ENCODE measurements at regions not wholly inside any gene's neighbourhood (a gene's known extent, or its start where the extent isn't known, plus 50 kb on each side); places are given as distances from the start of the nearest gene placed in this dataset.

DNA sequence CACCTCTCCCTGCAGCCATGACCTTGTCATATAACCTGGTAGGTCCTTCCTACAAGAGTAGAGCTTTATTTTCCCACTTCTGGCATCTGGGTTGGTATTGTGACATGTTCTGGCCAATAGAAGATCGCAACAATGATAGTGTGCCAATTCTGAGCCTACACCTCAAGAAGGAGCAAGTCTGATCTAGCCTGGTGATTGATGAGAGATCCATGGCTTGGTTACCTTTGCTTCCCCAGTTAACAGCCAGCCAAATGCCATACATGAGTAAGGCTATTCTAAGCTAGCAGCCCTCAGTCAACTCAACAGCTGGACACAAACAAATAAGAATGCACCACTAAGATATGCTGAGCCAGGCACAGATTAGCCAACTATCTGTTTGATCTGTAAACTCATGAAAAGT is 226.7 kb downstream of the LMO4 start:
- no peak overlapping the region for H3K14ac ChIP-seq (ENCODE audit: low read length)
- H3K9ac ChIP-seq (ENCODE audit: low read depth, low read length, poor library complexity) = no peak overlapping the region
- H3K27me3 ChIP-seq (ENCODE audit: control insufficient read depth in 3 of 3, insufficient read depth in 3 of 3, low read depth in 1 of 3, low read length in 3 of 3) = no peaks in the 10 kb centered on the region
- no peak overlapping the region for H2AFZ ChIP-seq (ENCODE audit: low read length)
- no peaks in the 10 kb centered on the region for H3K9me3 ChIP-seq (replicated peaks in 1 of 2; ENCODE audit: control insufficient read depth in 2 of 2, insufficient read depth in 1 of 2, low read depth in 1 of 2, low read length in 2 of 2)
- no peaks in the 10 kb centered on the region for H3K79me1 ChIP-seq (ENCODE audit: low read depth, low read length)
- H3K36me3 ChIP-seq (replicated peaks in 1 of 2; ENCODE audit: control insufficient read depth in 2 of 2, insufficient read depth in 2 of 2, low read length in 2 of 2) = no peaks in the 10 kb centered on the region
- no peak overlapping the region for H2BK5ac ChIP-seq (ENCODE audit: low read length)
- H4K8ac ChIP-seq (ENCODE audit: low read depth, low read length) = no peak overlapping the region
- H3K23ac ChIP-seq (ENCODE audit: low read depth, low read length, poor library complexity) = no peak overlapping the region
- no peak for DNase-seq (ENCODE audit: low spot score)
- no peak overlapping the region for H2BK15ac ChIP-seq (ENCODE audit: low read length)
- H3K4me2 ChIP-seq (ENCODE audit: insufficient read depth, low read length, poor library complexity, severe bottlenecking) = no peak overlapping the region
- no peak overlapping the region for H3K4me3 ChIP-seq (ENCODE audit: low read length in 2 of 2)
- no CpG with 5 or more reads among the region's 1 CpG for WGBS, 2 donors (ENCODE audit: extremely low coverage in 2 of 2, insufficient read length in 2 of 2, insufficient replicate concordance in 1 of 2)
- no peak overlapping the region for H2AK5ac ChIP-seq (ENCODE audit: low read depth, low read length)
- H3K4ac ChIP-seq (ENCODE audit: low read length) = no peak overlapping the region
- no peak overlapping the region for H2BK120ac ChIP-seq (ENCODE audit: low read depth, low read length)
- no peak overlapping the region for H3K27ac ChIP-seq (replicated peaks; ENCODE audit: low read length)
- no peak overlapping the region for H4K91ac ChIP-seq (ENCODE audit: low read depth, low read length, poor library complexity)
- H3K4me1 ChIP-seq (ENCODE audit: control insufficient read depth in 2 of 2, insufficient read depth in 1 of 2, low read depth in 1 of 2, low read length in 2 of 2) = no peaks in the 10 kb centered on the region
- no peak overlapping the region for H3K18ac ChIP-seq (ENCODE audit: low read length)
- no peak overlapping the region for H2BK12ac ChIP-seq (ENCODE audit: low read length)

GRCh38 chr1:87556326-87556725 is 227.6 kb downstream of the LMO4 start:
- no peak overlapping the region for H3K23ac ChIP-seq (ENCODE audit: low read depth, low read length, poor library complexity)
- H2AK5ac ChIP-seq (ENCODE audit: low read depth, low read length) = no peak overlapping the region
- H3K18ac ChIP-seq (ENCODE audit: low read length) = no peak overlapping the region
- no peak overlapping the region for H3K27ac ChIP-seq (replicated peaks; ENCODE audit: low read length)
- H3K27me3 ChIP-seq (ENCODE audit: control insufficient read depth in 3 of 3, insufficient read depth in 3 of 3, low read depth in 1 of 3, low read length in 3 of 3) = no peaks in the 10 kb centered on the region
- no CpG with 5 or more reads among the region's 3 CpGs for WGBS, 2 donors (ENCODE audit: extremely low coverage in 2 of 2, insufficient read length in 2 of 2, insufficient replicate concordance in 1 of 2)
- H2AFZ ChIP-seq (ENCODE audit: low read length) = no peak overlapping the region
- H3K4me1 ChIP-seq (ENCODE audit: control insufficient read depth in 2 of 2, insufficient read depth in 1 of 2, low read depth in 1 of 2, low read length in 2 of 2) = no peaks in the 10 kb centered on the region
- no peaks in the 10 kb centered on the region for H3K9me3 ChIP-seq (replicated peaks in 1 of 2; ENCODE audit: control insufficient read depth in 2 of 2, insufficient read depth in 1 of 2, low read depth in 1 of 2, low read length in 2 of 2)
- DNase-seq (ENCODE audit: low spot score) = no peak
- no peak overlapping the region for H2BK12ac ChIP-seq (ENCODE audit: low read length)
- no peak overlapping the region for H3K4me3 ChIP-seq (ENCODE audit: low read length in 2 of 2)
- H2BK5ac ChIP-seq (ENCODE audit: low read length) = no peak overlapping the region
- H3K79me1 ChIP-seq (ENCODE audit: low read depth, low read length) = no peaks in the 10 kb centered on the region
- no peak overlapping the region for H3K4me2 ChIP-seq (ENCODE audit: insufficient read depth, low read length, poor library complexity, severe bottlenecking)
- H3K4ac ChIP-seq (ENCODE audit: low read length) = no peak overlapping the region
- H2BK120ac ChIP-seq (ENCODE audit: low read depth, low read length) = no peak overlapping the region
- no peaks in the 10 kb centered on the region for H3K36me3 ChIP-seq (replicated peaks in 1 of 2; ENCODE audit: control insufficient read depth in 2 of 2, insufficient read depth in 2 of 2, low read length in 2 of 2)
- no peak overlapping the region for H4K8ac ChIP-seq (ENCODE audit: low read depth, low read length)
- H3K9ac ChIP-seq (ENCODE audit: low read depth, low read length, poor library complexity) = no peak overlapping the region
- no peak overlapping the region for H3K14ac ChIP-seq (ENCODE audit: low read length)
- H4K91ac ChIP-seq (ENCODE audit: low read depth, low read length, poor library complexity) = no peak overlapping the region
- no peak overlapping the region for H2BK15ac ChIP-seq (ENCODE audit: low read length)

DNA sequence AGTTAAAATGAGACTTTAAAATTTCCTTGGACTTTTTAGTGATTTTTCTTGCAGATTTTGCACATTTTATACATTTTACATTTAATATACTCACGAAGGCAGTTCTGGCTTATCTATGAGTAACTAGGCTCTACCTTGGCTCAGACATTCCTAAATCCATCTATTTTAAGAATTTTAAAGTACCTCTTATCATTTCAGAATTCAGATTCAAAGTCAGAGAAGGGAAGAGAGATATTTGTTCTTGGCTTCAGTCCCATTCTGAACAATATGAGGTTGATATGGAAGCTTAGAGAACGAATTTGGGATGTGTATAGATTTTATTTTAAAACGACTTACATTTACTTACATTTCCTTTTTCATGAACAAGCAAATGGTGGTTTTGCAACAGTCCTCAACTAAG is 230.2 kb downstream of the LMO4 start:
- WGBS, 2 donors (ENCODE audit: extremely low coverage in 2 of 2, insufficient read length in 2 of 2, insufficient replicate concordance in 1 of 2) = no CpG with 5 or more reads among the region's 3 CpGs

DNA sequence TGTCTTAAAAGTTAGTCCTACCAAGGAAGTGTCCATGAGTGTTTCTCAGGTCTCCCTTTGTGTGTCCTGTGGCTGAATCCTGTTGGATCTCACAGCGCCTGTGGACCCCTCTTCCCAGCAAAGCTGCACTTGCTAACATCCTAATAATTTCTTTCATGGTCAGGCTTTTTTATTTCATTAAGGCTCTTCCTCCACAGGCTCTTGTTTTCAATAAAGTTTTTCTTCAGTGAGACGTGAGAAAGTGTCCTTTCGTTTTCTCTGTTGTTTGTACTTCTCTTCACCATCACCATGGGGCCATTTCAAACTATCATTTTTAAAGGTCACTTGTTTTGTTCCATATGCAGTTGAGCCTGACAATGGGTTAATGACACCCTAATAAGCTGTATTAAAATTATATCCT is 231.5 kb downstream of the LMO4 start:
- Histone ChIP-seq H2BK120ac (ENCODE audit: low read depth, low read length) (no peak overlapping the region), H3K27ac (replicated peaks; ENCODE audit: low read length) (no peak overlapping the region), H3K18ac (ENCODE audit: low read length) (no peak overlapping the region), H3K14ac (ENCODE audit: low read length) (no peak overlapping the region), H3K4me1 (ENCODE audit: control insufficient read depth in 2 of 2, insufficient read depth in 1 of 2, low read depth in 1 of 2, low read length in 2 of 2) (no peaks in the 10 kb centered on the region), H2BK5ac (ENCODE audit: low read length) (no peak overlapping the region), H3K27me3 (ENCODE audit: control insufficient read depth in 3 of 3, insufficient read depth in 3 of 3, low read depth in 1 of 3, low read length in 3 of 3) (no peaks in the 10 kb centered on the region), H2AFZ (ENCODE audit: low read length) (no peak overlapping the region), H3K36me3 (replicated peaks in 1 of 2; ENCODE audit: control insufficient read depth in 2 of 2, insufficient read depth in 2 of 2, low read length in 2 of 2) (no peaks in the 10 kb centered on the region), H2BK12ac (ENCODE audit: low read length) (no peak overlapping the region), H2AK5ac (ENCODE audit: low read depth, low read length) (no peak overlapping the region), H4K91ac (ENCODE audit: low read depth, low read length, poor library complexity) (no peak overlapping the region), H3K4me2 (ENCODE audit: insufficient read depth, low read length, poor library complexity, severe bottlenecking) (no peak overlapping the region), H4K8ac (ENCODE audit: low read depth, low read length) (no peak overlapping the region), H3K4me3 (ENCODE audit: low read length in 2 of 2) (no peak overlapping the region), H2BK15ac (ENCODE audit: low read length) (no peak overlapping the region), H3K9me3 (replicated peaks in 1 of 2; ENCODE audit: control insufficient read depth in 2 of 2, insufficient read depth in 1 of 2, low read depth in 1 of 2, low read length in 2 of 2) (no peaks in the 10 kb centered on the region), H3K4ac (ENCODE audit: low read length) (no peak overlapping the region), H3K79me1 (ENCODE audit: low read depth, low read length) (no peaks in the 10 kb centered on the region), H3K9ac (ENCODE audit: low read depth, low read length, poor library complexity) (no peak overlapping the region), H3K23ac (ENCODE audit: low read depth, low read length, poor library complexity) (no peak overlapping the region)
- DNase-seq (ENCODE audit: low spot score) = no peak
- no CpG with 5 or more reads among the region's 3 CpGs for WGBS, 2 donors (ENCODE audit: extremely low coverage in 2 of 2, insufficient read length in 2 of 2, insufficient replicate concordance in 1 of 2)

More for the DNA sequence above, 230.2 kb downstream of the LMO4 start:
- Histone ChIP-seq H3K79me1 (ENCODE audit: low read depth, low read length) (no peaks in the 10 kb centered on the region), H2AK5ac (ENCODE audit: low read depth, low read length) (no peak overlapping the region), H3K9ac (ENCODE audit: low read depth, low read length, poor library complexity) (no peak overlapping the region), H4K91ac (ENCODE audit: low read depth, low read length, poor library complexity) (no peak overlapping the region), H3K4me1 (ENCODE audit: control insufficient read depth in 2 of 2, insufficient read depth in 1 of 2, low read depth in 1 of 2, low read length in 2 of 2) (no peaks in the 10 kb centered on the region), H2BK15ac (ENCODE audit: low read length) (no peak overlapping the region), H3K4me2 (ENCODE audit: insufficient read depth, low read length, poor library complexity, severe bottlenecking) (no peak overlapping the region), H3K4ac (ENCODE audit: low read length) (no peak overlapping the region), H3K14ac (ENCODE audit: low read length) (no peak overlapping the region), H4K8ac (ENCODE audit: low read depth, low read length) (no peak overlapping the region), H3K27me3 (ENCODE audit: control insufficient read depth in 3 of 3, insufficient read depth in 3 of 3, low read depth in 1 of 3, low read length in 3 of 3) (no peaks in the 10 kb centered on the region), H3K9me3 (replicated peaks in 1 of 2; ENCODE audit: control insufficient read depth in 2 of 2, insufficient read depth in 1 of 2, low read depth in 1 of 2, low read length in 2 of 2) (no peaks in the 10 kb centered on the region), H3K4me3 (ENCODE audit: low read length in 2 of 2) (no peak overlapping the region), H2AFZ (ENCODE audit: low read length) (no peak overlapping the region), H3K18ac (ENCODE audit: low read length) (no peak overlapping the region), H3K23ac (ENCODE audit: low read depth, low read length, poor library complexity) (no peak overlapping the region), H2BK12ac (ENCODE audit: low read length) (no peak overlapping the region), H2BK120ac (ENCODE audit: low read depth, low read length) (no peak overlapping the region), H3K27ac (replicated peaks; ENCODE audit: low read length) (no peak overlapping the region), H3K36me3 (replicated peaks in 1 of 2; ENCODE audit: control insufficient read depth in 2 of 2, insufficient read depth in 2 of 2, low read length in 2 of 2) (no peaks in the 10 kb centered on the region), H2BK5ac (ENCODE audit: low read length) (no peak overlapping the region)
- DNase-seq (ENCODE audit: low spot score) = no peak
